Activated CD8-positive, alpha-beta memory T cell treated with anti-CD3 and anti-CD28 coated beads, Interleukin-2, amount 50 U/mL, for 24 hours (primary cell): ENCODE measurements at regions not wholly inside any gene's neighbourhood (a gene's known extent, or its start where the extent isn't known, plus 50 kb on each side); places are given as distances from the start of the nearest gene placed in this dataset.

ENCODE experiments used
- DNase-seq: peaks from one replicate; pipeline ENCODE4 v3.0.0-alpha.2; 2020; ENCODE audit errors: extremely low read depth

- DNase-seq = no peak
Observed at GRCh38 chr2:13536941-13537340, 820.2 kb downstream of the TRIB2 start.

- no peak for DNase-seq
Observed at GRCh38 chr2:13537771-13538349, 821.1 kb downstream of the TRIB2 start.

GRCh38 chr2:13539296-13539695, 822.6 kb downstream of the TRIB2 start:
- no peak for DNase-seq

GRCh38 chr2:13542061-13542460, 825.3 kb downstream of the TRIB2 start:
- DNase-seq = no peak

GRCh38 chr2:13542642-13543041, 825.9 kb downstream of the TRIB2 start:
- DNase-seq = no peak

- DNase-seq = no peak
Observed at GRCh38 chr2:13543550-13543949, 826.8 kb downstream of the TRIB2 start.

- no peak for DNase-seq
Observed at GRCh38 chr2:13545320-13545719, 828.6 kb downstream of the TRIB2 start.

GRCh38 chr2:13546131-13546530, 829.4 kb downstream of the TRIB2 start:
- DNase-seq = no peak

GRCh38 chr2:13550285-13551231, 833.8 kb downstream of the TRIB2 start:
- DNase-seq = no peak

- no peak for DNase-seq
Observed at GRCh38 chr2:13558368-13558767, 841.6 kb downstream of the TRIB2 start.

GRCh38 chr2:13560322-13560721, 843.6 kb downstream of the TRIB2 start:
- no peak for DNase-seq

GRCh38 chr2:13572466-13572865, 855.7 kb downstream of the TRIB2 start:
- no peak for DNase-seq

- DNase-seq = no peak
Observed at GRCh38 chr2:13574831-13575230, 858.1 kb downstream of the TRIB2 start.

GRCh38 chr2:13576406-13577036, 859.8 kb downstream of the TRIB2 start:
- DNase-seq = no peak

- no peak for DNase-seq
Observed at GRCh38 chr2:13578547-13578946, 861.8 kb downstream of the TRIB2 start.

GRCh38 chr2:13581471-13581870, 864.7 kb downstream of the TRIB2 start:
- DNase-seq = no peak

GRCh38 chr2:13583609-13584008, 866.9 kb downstream of the TRIB2 start:
- no peak for DNase-seq

GRCh38 chr2:13584020-13584419, 867.3 kb downstream of the TRIB2 start:
- DNase-seq = no peak

GRCh38 chr2:13585732-13586131, 869.0 kb downstream of the TRIB2 start:
- DNase-seq = no peak

GRCh38 chr2:13596233-13596632, 879.5 kb downstream of the TRIB2 start:
- DNase-seq = no peak

GRCh38 chr2:13597176-13597575, 880.4 kb downstream of the TRIB2 start:
- DNase-seq = no peak

GRCh38 chr2:13601506-13601905, 884.8 kb downstream of the TRIB2 start:
- no peak for DNase-seq
